Astrocyte of the spinal cord (primary cell): ENCODE measurements at regions not wholly inside any gene's neighbourhood (a gene's known extent, or its start where the extent isn't known, plus 50 kb on each side); places are given as distances from the start of the nearest gene placed in this dataset.

Experiments
- DNase-seq: peaks from one replicate; pipeline ENCODE4 v3.0.0; 2011; ENCODE audit warnings: low read depth, low spot score
- H3K4me3 ChIP-seq: 2 replicates; pipeline ENCODE4 v1.5.1; 2011; ENCODE audit warnings: low read depth, mild to moderate bottlenecking, low read length, moderate library complexity
- in situ Hi-C: cut with HindIII; loops from 2 replicates; pipeline ENCODE4 v1.10.0; 2017; ENCODE audit warnings: low sequenced_read_pairs
- TF ChIP-seq, protein P1 (sequence below): IDR thresholded peaks from 2 replicates; pipeline ENCODE4 v1.5.1; 2012; ENCODE audit warnings: low read depth, mild to moderate bottlenecking, low read length, inconsistent platforms

DNA sequence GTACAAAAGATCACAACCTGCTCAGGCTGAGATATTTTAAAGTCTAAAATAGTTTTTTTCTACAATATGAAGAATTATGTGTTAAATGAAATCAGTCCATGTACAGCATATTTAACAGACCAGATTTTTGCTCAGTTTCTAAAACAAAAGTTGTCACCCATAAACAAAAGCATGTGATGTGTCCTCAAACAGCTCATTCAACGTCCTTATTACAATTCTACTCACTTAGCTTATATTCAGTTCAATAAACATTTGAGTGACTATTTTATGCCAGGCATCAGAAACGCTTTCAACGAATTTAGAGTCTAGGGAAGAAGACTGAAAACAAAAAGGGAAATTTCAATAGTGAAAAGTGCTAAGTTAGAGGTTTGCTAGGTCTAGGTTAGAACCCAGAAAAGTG is 457.3 kb upstream of the SEMA3A start:
- in situ Hi-C loops = no loop called here
- DNase-seq = no peak
- TF ChIP-seq, protein P1, sequence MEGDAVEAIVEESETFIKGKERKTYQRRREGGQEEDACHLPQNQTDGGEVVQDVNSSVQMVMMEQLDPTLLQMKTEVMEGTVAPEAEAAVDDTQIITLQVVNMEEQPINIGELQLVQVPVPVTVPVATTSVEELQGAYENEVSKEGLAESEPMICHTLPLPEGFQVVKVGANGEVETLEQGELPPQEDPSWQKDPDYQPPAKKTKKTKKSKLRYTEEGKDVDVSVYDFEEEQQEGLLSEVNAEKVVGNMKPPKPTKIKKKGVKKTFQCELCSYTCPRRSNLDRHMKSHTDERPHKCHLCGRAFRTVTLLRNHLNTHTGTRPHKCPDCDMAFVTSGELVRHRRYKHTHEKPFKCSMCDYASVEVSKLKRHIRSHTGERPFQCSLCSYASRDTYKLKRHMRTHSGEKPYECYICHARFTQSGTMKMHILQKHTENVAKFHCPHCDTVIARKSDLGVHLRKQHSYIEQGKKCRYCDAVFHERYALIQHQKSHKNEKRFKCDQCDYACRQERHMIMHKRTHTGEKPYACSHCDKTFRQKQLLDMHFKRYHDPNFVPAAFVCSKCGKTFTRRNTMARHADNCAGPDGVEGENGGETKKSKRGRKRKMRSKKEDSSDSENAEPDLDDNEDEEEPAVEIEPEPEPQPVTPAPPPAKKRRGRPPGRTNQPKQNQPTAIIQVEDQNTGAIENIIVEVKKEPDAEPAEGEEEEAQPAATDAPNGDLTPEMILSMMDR = no peak
- H3K4me3 ChIP-seq = no peak overlapping the region

DNA sequence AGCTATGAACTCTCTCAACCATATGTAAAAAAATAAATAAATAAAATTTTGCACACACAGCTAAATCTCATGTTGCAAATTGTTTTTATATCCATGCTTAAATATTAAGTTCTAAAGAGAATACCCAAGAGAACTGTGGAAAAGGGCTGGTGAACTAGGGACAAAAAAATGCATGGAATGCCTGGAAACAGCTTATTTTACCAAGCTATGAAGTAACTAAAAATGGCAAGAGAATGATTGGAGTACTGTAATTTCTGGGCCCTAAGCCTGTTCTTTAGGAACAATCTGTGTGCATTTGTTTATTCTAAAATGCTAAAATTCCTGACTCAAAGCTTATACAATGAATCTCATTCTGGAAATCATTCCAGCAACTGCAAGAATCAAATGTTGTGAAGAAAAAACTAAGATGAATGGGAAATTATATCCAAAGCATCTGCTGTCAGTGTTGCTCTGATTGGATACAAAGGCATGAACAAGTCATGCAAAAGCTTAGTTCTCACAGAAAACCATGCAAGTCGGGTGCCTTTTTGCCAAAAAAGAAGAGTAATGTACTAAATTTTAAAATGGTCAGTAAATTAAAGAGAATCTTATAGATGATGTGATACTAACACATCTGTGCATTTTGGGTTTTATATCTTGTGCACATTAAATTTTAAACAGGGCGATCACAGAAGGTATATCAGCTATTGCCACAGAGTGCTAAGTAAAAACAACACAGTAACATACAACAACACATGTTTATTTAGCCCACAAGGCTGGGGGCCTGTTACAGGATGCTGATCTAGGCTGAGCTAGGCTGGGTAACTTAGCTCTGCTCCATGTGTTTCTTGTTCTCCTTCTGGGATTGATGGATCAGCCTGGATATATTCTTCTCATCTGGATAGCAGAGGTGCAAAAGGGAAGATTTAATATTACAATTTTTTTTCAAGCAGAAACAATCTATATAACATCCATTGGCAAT is 453.5 kb upstream of the SEMA3A start:
- TF ChIP-seq, protein P1 = no peak
- no peak overlapping the region for H3K4me3 ChIP-seq
- peak; percentile 85 for DNase-seq
- in situ Hi-C loops = no loop called here

DNA sequence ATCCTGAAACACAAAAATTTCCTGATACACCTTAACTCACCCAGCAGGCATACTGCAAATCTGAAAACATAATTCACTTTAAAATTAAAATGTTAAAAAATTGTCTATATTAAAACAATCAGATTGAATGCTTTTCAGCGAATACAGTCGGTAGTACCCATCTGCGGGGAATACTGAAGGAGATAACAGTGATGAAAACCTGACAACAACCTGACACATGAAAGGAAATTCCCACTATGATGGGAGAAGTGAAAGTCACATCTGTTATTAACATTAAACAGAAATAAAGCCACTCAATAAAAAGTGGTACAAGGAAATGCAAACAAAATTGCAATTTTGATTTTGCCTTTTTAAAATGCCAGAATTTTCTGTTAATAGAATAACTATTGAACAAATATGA is 448.0 kb upstream of the SEMA3A start:
- no peak for DNase-seq
- TF ChIP-seq, protein P1 = no peak
- no peak overlapping the region for H3K4me3 ChIP-seq
- in situ Hi-C loops = no loop called here

DNA sequence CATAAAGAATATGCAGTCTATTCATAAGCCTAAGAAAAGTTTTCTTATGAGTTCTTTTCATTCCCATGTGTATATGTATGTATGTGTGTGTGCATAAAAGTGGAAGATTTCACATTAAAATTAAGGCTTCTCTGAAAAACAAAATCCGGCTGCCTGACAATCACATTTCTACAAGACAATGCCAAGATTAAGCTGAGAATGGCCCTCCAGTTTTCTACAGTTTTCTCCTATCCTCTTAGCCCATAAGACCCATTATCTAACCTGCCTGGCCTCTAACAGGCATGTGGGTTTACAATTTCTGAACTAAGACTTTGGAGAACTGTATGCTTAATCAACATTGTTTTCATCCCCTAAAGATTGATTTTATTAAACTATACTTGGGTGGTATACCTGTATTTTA is 446.0 kb upstream of the SEMA3A start:
- TF ChIP-seq, protein P1 = no peak
- in situ Hi-C loops = no loop called here
- no peak overlapping the region for H3K4me3 ChIP-seq

DNA sequence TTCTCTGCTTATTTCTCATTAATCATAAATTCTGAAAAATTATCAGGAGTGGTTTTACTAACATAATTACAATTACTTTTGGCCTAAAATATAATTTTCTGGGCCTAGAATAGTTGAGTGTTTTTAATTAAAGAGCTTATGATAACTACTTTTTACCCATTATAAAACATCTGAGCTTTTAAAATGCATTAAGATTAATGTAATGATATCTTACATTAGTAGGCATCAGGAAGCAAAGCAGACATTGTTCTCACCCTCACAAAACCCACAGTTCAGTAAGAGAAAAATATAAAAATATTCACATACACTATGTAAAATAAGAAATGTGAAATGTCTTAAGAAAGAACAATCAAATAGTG is 443.7 kb upstream of the SEMA3A start:
- DNase-seq = no peak
- in situ Hi-C loops = no loop called here
- TF ChIP-seq, protein P1 = no peak
- H3K4me3 ChIP-seq = no peak overlapping the region

More for the DNA sequence above, 446.0 kb upstream of the SEMA3A start:
- no peak for DNase-seq

DNA sequence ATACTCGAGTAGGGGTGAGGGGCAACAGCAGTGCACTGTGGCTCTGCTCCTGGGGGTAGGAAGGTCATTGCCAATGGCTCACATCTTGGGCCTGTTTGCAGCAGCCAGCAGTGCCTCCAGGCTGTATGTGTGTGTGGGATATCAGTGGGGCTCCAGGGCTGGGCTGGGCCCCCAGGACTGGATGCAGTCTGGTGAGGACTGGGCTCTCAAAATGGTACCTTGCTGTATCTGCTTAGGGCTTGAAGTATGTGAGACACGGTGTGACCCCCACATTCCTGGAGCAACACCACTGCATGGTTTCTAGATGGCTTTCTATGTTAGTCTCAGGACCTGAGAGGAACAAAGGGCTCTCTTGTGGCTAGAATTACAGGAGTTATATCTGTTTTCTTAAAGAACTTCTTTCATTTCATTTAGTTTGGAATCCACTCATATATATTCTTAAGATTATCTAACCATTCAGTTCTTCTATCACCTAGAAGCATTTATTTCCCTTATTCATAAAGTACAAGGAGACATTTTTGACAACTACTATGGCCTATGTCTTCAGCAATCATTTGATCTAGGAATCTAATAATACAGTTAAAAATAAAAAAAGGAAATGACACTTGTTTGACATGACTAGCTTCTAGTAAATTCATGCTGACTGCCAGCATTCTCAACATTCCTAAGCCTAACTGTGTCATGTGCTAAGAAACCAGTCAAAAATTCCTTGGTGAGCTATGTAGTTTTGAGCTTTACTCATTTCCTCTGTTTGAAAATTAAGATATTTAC is 443.2 kb upstream of the SEMA3A start:
- peak; percentile 86 for DNase-seq
- TF ChIP-seq, protein P1 = no peak
- H3K4me3 ChIP-seq = no peak overlapping the region
- in situ Hi-C loops = no loop called here
